GM23248 (cell line): ENCODE measurements at regions not wholly inside any gene's neighbourhood (a gene's known extent, or its start where the extent isn't known, plus 50 kb on each side); places are given as distances from the start of the nearest gene placed in this dataset.

Experiments
- EZH2 ChIP-seq: fragments of 200-600 bp; sonication (generic); IDR thresholded peaks from 2 replicates; pipeline ENCODE4 v1.6.1; 2018; ENCODE audit warnings: antibody characterized with exemption, mild to moderate bottlenecking; ENCODE audit not compliant: insufficient read depth, poor library complexity, severe bottlenecking
- EZH2phosphoT487 ChIP-seq: fragments of 200-600 bp; sonication (generic); IDR thresholded peaks from 2 replicates; pipeline ENCODE4 v1.6.1; 2018; ENCODE audit warnings: antibody characterized with exemption, moderate library complexity, mild to moderate bottlenecking, low read depth; ENCODE audit not compliant: insufficient read depth

- TF ChIP-seq EZH2phosphoT487, result no peak
- TF ChIP-seq EZH2, result no peak
Observed at GRCh38 chr1:96880626-96881025, 159.0 kb downstream of the PTBP2 start.
